NCI-H187 treated with DMSO at 0.1 percent for 48 hours (cell line): ENCODE measurements at regions not wholly inside any gene's neighbourhood (a gene's known extent, or its start where the extent isn't known, plus 50 kb on each side); places are given as distances from the start of the nearest gene placed in this dataset.
"Not testable (repeated sequence)": the region's sequence is repeated elsewhere in the genome, so short reads cannot be mapped to it uniquely, and the experiment has no call there.

Experiments used
- DNase-seq: peaks from one replicate; lab custom pipeline; 2025; lab: John Stamatoyannopoulos, UW

DNA sequence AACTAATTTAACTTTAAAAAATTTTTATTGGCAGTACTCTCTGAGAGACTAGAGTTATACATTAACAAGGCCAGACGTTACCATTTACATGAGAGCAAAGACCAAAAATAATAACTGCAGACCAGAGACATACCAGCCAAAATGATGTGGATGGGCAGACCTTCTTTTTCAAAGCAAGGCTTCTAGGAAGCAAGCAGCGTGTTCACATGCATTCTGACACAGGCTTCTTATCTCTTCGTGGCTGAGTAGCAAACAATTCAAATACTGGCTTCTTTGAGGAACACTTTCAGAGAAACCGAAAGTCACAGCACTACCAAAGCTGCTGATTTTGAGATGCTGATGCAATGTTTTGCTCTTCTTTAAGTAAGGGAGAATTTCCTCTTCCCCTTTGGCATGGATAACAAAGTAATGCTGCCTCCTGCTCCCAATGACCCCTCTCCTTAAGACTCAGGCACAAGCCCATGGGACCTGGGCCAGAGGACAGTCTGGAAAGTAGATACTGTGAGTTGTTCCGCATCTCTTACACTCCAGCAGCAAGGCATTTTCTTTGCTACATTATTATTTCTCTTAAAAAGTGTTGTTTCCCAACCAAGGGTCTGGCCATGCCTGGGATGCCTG is 181.9 kb downstream of the MREG start:
- no peak for DNase-seq

DNA sequence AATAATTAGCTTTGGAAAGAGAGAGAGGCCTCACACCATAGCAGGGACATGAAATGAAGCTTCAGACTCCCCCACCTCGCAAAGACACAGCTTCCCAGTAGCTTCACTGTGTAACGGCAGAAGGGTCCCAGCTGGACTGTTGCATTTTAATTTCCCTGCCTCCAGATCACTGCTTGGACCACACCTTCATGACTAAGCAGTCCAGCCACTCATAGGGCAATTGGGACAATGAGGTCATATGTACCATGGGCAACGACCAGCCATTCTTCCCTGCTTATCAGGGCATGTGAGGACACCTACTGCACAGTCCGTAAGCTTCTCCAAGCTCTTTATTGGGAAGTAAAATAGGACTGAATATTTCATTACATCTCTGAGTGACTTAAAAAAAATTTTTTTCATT is 183.0 kb downstream of the MREG start:
- no peak for DNase-seq

DNA sequence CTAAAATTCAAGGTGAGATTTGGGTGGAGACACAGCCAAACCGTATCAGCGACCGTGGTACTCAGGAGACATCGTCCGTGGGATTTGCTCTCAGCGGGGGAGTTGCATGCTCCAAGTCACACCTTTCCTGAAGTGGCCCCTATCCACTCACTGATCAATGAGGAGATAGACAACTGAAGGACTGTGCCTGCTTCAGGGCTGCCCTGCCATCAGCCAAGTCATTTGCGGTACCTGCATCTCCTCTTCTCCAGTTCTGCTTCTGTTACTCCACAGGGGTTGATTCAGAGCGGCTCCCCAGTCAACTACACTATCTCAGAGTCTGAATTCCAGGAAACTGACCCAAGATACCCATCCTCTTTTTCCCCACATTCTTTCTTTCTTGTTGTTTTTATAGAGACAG is 184.1 kb downstream of the MREG start:
- DNase-seq = no peak

DNA sequence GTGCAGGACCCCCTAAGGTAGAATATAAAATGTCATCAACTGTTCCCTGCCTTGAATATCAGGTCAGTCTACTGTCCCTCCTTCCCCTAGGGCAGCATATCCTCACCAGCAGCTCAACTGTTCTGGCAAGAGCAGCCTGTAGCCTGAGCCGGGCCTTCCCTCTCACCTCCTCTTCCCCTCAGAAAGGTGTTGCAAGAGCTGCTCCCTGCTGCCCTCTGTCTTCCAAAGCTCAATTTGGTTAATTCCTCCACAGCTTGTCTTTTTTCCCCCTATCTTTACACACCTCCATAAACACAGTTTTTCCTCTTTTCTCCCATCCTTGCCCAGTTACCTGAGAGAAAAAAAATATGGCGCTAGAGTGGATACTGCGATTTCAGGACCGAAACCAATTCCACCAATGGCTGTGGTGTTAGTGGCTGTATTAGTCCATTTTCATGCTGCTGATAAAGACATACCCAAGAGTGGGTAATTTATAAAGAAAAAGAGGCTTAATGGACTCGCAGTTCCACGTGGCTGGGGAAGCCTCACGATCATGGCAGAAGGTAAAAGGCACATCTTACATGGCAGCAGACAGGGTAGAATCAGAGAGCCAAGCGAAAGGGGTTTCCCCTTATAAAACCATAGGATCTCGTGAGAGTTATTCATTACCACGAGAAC is 184.7 kb downstream of the MREG start:
- DNase-seq = peak; percentile 13

DNA sequence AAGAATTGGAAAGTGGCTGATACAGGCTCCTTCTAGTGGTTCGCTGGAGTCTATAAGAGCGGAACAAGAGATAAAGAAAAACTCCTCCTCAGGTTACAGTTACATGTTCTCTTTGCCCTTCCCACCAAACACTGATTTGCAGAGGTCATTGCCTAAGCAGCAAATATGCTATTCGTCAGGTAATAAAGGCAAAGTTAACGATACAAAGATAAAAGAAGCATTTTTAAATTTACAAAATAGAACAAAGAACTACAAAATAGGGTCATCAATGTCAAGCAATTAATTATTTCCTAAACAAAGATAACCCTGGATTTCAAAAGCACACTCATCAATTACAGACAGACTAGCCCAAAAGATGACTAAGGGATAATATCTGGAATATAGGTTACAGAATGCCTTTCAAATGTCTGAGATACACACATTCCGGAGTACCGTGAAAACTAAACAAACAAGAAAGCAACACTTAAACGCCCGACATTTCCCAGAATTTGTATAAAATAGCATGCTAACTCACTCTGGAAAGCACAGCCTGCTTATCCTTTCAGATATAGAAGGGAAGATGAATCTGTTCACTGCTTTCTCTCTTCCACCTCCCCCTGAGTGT is 186.4 kb downstream of the MREG start:
- no peak for DNase-seq

DNA sequence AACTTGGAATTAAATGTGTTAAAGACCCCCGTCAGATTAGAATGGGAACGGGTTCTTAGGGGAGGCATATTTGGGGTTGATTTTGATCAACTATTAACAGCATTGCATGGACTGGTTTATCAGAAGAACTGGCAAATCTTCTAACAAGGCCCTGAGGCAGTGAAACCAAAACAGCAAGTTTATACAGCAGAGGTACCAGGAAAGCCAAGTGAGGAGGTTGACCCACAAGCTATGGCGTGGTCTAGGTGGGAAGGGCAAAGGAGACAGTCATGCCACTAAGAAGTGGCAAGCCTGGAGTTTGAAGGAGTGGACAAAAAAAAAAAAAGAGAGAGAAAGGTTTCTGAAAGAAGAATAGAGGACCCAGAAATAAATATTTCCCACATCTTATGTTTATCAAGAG is 187.0 kb downstream of the MREG start:
- no peak for DNase-seq

DNA sequence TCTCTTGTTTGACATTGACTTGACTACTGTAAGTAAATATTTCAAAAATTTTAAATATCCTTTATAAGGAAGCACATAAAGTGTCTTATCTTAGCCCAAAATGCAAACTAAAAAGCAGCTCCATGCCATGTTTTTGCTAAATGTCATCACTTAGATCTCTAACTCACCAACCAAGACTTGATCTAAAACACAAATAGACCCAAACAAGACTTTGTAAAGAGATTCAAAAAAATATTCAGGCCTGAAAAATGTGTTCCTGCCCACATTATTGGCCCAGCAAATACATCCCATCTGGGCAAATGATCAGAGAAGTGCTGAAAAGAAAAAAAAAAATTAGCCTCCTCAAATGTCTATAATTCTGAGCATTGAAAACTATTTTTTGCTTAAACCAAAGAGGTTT is 187.6 kb downstream of the MREG start:
- DNase-seq = no peak

DNA sequence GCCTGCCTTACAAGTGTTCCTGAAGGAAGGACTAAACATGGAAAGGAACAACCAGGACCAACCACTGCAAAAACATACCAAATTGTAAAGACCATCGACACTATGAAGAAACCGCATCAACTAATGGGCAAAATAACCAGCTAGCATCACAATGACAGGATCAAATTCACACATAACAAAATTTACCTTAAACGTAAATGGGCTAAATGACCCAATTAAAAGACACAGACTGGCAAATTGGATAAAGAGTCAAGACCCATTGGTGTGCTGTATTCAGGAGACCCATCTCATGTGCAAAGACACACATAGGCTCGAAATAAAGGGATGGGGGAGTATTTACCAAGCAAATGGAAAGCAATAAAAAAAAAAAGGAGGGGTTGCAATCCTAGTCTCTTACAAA is 192.1 kb downstream of the MREG start:
- DNase-seq = not testable (repeated sequence)

DNA sequence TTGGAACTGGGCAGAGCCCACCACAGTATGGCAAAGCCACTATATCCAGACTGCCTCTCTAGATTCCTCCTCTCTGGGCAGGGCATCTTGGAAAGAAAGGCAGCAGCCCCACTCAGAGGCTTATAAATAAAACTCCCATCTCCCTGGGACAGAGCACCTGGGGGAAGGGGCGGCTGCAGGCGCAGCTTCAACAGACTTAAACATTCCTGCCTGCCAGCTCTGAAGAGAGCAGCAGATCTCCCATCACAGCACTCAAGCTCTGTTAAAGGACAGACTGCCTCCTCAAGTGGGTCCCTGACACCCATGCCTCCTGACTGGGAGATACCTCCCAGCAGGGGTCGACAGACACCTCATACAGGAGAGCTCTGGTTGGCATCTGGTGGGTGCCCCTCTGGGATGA is 193.6 kb downstream of the MREG start:
- DNase-seq = not testable (repeated sequence)

DNA sequence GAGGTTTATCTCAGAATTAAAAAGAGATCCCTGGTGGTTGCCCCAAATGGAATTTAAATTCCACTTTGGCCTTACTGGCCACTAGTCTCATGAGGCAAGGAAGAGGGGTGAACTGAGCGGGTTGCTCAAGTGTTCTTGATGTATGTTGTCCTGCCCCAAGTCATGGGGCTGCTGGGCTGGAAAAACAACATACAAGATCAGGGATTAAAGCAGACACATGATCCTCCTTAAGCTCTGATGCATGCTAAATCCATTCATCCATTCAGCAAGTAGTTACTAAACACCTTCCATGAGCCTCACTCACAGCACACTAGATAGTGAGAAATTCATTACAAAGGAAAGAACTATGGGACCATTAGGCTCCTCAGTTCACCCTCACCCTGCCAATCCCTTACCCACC is 196.3 kb downstream of the MREG start:
- no peak for DNase-seq

DNA sequence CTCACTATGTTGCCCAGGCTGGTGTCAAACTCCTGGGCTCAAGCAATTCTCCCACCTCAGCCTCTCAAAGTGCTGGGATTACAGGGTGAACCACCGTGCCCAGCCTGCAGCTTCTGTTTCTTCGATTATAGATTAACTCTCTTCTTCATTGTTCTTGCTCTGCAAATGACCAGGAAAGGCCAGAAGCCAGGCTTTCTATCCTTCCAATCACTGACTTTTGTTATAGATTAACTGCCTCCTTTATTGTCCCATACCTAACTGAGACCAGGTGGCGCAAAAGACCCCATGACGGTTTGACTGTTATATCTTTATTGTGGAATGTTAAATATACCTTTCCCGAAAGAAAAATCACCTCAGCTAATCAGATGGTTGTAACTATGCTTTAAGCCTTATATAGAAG is 196.9 kb downstream of the MREG start:
- no peak for DNase-seq

DNA sequence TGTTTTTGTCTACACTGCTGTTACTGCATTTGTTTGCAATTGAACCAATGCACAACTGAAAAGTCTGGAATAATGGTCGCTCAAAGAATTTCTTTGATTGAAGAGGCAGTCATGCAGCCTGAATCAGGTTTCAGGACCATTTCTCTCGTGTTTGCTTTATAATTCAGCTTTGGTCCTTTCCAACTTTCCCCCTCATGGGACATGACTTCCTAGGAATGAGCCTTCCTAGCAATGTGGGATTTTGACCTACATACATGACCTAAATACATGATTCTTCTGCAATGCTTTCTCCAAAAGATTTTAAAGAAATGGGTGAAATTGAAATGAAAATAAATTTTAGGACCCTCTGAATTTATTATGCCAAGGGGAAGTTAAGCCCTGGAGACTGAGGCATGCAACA is 197.4 kb downstream of the MREG start:
- DNase-seq = no peak

DNA sequence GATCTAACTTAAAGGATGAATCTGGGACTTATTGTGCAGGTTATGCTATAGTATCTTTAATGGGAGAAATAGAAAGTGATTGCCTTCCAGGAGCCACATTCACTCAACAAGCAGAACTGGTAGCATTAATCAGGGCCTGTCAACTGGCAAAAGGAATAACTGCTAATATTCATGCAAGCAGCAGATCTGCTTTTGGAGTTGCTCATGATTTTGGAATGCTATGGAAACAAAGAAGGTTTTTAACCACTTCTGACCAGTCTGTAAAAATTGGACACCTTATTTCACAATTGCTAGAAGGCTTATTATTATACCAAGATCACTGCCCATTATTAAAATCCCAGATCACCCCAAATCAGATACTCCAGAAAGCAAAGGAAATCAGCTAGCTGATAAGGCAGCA is 200.4 kb downstream of the MREG start:
- DNase-seq = no peak

DNA sequence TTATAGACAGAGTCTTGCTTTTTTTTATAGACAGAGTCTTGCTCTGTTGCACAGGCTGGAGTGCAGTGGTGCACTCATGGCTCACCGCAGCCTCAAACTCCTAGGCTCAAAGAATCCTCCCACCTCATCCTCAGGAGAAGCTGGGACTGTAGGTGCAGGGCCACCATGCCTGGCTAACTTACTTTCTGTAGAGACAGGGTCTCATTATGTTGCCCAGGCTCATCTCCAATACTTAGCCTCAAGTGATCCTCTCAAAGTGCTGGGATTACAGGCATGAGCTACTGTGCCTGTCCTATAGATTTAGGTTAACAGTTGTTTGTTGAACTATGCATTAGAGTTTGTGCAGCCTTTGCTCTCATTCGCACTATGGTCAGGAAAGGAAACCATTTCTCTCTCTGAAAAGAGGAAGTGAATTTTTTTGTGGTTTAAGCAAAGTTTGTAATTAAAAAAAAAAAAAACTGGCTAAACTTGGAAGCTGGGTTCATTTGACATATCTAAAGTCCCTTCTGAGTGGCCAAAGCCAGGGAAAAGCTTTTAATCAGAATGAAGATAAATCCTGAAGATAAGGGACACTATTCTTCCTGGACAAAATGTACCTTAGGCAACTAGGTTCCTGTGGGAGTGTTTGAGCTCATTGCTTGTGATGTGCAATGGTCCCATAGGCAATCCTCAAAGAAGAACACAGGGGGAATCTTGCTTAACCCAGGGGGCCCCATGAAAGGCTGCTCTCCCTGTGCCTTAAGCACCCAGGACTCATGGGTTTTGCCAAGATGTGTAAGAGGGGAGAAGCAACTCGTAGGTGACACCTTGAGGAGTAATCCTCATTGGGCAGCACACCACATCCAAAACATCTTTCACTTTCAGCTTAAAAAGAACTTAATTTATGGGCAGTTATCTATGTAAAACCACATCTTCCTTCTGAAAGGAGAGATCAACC is 201.7 kb downstream of the MREG start:
- DNase-seq = no peak

DNA sequence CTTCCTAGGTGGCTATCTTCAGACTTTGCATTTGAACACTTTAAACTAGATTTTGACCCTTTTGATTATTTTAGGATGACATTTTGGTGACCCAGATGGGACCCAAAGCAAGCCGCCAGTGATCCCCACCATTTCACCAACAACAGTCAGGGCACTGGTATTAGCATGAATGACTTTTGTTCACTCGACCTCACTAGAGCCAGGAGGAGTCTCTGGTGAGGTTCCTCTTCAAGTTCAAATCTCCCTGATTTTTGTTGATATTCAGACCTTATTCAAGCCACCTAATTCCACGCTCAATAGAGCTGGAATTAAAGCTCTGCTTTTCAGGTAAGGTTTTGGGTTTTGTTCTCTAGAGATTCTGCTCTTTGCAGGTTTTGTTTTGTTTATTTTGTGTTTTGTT is 202.3 kb downstream of the MREG start:
- DNase-seq = no peak

DNA sequence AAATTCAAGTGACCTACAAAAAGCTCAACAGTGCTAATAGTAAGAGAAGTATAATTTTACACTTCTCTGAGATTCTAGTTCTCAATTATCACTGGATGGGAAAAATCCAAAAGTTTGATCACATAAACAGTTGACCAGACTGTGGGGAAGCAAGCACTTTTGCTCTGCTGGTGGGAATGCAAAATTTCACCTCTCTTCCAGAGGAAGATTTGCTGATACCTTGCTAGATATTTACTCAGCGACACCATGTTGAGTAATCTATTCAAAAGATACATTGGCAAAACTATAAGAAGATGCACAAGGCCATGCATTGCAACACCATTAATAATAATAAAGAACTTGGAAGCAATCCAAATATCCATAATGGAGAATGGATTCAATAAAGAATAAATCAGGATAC is 204.4 kb downstream of the MREG start:
- DNase-seq = no peak

DNA sequence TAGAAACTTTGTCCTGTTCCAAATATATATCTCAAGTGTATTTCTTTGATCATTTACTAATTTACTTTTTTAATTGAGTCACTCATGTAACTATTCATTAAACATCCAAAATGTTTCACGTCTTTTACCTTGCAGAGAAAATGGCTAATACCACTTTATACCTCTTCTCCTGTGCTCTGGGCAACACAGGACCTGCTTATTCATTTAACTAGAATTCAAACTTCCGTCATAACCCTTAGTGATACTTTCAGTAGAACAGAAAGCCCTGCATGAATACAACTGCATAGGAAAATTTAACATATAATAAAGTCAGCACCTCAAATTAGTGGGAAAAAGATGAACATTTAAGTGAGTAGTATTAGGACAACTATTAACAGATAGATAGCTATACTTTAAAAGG is 205.2 kb downstream of the MREG start:
- DNase-seq = no peak

DNA sequence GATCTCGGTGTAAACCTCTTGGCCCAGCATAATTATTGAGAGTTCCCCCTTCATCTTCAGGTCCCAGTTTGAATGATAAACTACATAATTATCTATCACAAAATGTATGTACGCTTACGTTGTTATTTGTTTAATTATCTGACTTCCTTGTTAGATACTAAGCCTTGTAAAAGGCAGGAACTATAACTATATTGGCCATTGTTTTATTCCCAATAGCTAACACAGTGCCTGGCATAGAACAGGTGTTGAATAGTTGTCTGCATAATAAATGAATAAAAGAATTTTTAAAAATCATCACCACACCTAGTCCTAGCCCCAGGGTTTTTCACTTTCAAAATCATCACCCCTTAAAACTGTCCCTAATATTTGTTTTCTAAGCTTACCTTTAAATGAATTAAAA is 207.9 kb downstream of the MREG start:
- no peak for DNase-seq

DNA sequence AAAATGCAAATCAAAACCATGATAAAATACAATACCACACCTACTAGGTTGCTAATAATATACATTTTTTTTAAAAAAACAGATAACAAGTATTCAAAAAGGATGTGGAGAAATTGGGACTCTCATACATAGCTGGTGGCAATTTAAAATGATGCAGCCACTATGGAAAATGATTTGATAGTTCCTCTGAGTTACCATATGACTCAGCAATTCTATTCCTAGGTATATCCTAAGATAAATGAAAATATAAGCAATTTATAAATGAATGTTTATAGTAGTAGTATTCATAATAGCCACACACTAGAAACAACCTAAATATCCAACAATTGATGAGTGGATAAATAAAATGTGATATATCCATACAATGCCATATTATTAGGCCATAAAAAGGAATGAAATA is 210.2 kb downstream of the MREG start:
- no peak for DNase-seq

DNA sequence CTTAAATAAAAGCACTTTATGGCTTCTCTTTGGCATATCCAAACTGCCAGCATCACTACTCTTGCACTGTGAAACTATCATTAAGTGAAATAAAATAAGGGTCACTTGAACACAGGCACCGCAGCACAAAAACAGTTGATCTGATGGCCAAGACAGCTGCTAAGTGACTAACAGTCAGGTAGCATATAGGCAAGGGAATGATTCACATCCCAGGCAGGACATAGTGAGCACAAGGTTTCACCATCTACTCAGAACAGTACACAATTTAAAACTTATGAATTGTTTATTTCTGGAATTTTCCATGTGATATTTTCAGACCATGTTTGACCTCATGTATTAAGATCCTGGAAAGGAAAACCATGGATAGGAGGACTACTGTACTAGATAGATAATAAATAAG is 214.2 kb downstream of the MREG start:
- no peak for DNase-seq

DNA sequence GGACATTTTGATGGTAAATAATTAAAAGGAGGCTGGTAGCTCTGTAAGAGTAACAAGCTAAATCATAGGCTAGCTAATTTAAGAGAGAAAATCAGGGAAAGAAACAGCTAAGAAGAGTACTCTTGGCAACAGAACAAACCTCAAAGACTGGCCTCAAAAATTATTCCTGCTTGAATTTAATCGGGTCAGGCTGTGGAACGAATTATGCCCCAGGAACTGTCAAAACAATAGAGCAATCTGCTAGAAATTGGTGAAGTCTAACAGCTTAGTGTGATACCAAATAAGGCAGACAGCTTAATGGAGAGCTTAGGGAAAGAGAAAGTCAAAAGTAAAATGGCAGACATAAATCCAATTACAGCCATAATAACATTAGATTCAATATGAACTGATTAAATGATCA is 215.7 kb downstream of the MREG start:
- DNase-seq = no peak

DNA sequence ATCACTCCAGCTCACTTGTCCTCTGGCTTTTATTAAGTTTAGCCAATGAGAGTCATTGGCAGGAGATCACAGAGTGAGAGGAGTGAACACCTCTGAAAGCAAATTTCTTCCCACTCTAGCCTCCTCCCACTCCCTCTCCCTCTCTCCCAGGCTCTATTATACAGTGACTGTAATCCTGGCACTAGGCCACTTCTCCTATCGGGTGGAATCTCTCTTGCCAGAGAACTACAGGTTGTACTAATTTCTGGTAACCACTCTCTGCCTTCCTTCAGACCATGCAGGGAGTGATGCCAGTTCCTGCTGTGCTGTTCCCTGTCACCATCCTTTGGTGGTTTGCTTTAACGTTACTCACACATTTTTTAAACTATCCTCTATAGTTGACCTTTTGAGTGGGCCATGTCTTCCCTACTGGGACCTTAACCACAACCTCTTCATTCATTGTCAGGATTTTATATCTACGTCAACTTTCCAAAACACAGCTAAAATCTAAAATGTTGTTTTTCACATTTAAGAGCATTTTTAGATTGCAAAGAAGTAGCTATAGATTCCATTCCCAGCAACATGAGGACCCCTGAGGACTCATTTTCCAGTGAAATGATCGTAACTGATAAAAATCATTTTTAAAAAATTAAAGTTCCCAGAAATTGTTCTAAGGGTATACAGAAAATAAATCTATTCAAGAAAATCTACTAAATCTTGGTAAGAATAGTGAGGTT is 217.1 kb downstream of the MREG start:
- no peak for DNase-seq
